ENCODE measurements at regions not wholly inside any gene's neighbourhood (a gene's known extent, or its start where the extent isn't known, plus 50 kb on each side); places are given as distances from the start of the nearest gene placed in this dataset.

GRCh38 chr12:73083736-73084135, 811.6 kb downstream of the TRHDE start:
- TF ChIP-seq CTCF (IDR thresholded peaks at IDR 0.05) (no peak), POLR2A (IDR thresholded peaks at IDR 0.05) (no peak)

Measured in suprapubic skin (tissue), 3 donors.